GM12873 (cell line): ENCODE measurements at regions not wholly inside any gene's neighbourhood (a gene's known extent, or its start where the extent isn't known, plus 50 kb on each side); places are given as distances from the start of the nearest gene placed in this dataset.

Experiments used
- TF ChIP-seq, protein P1 (sequence below): IDR thresholded peaks from 2 replicates; pipeline ENCODE4 v1.5.1; 2012; ENCODE audit warnings: low read depth, mild to moderate bottlenecking, moderate library complexity, low read length, control low read depth; ENCODE audit not compliant: insufficient read depth; ENCODE audit errors: missing control alignments

DNA sequence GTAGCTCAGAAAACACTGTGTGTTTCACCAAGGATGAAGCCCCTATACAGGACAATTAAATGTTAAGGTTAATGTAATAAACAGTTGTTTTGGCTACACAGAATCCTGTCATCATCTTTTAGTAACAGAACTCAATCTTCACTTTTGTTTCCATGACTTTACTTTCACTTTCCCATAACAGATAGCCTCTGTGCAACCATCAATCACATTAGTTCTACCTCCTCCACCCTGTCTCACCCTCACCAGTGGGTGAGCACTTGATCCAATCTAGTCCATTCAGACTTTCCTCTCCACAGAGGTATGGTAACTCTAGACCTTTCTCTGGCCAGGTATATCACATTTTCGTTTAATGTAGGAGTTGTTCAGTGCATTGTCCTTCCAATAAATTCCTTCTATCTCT is 1018.5 kb downstream of the ADGRL2 start:
- TF ChIP-seq, protein P1, sequence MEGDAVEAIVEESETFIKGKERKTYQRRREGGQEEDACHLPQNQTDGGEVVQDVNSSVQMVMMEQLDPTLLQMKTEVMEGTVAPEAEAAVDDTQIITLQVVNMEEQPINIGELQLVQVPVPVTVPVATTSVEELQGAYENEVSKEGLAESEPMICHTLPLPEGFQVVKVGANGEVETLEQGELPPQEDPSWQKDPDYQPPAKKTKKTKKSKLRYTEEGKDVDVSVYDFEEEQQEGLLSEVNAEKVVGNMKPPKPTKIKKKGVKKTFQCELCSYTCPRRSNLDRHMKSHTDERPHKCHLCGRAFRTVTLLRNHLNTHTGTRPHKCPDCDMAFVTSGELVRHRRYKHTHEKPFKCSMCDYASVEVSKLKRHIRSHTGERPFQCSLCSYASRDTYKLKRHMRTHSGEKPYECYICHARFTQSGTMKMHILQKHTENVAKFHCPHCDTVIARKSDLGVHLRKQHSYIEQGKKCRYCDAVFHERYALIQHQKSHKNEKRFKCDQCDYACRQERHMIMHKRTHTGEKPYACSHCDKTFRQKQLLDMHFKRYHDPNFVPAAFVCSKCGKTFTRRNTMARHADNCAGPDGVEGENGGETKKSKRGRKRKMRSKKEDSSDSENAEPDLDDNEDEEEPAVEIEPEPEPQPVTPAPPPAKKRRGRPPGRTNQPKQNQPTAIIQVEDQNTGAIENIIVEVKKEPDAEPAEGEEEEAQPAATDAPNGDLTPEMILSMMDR, result no peak

DNA sequence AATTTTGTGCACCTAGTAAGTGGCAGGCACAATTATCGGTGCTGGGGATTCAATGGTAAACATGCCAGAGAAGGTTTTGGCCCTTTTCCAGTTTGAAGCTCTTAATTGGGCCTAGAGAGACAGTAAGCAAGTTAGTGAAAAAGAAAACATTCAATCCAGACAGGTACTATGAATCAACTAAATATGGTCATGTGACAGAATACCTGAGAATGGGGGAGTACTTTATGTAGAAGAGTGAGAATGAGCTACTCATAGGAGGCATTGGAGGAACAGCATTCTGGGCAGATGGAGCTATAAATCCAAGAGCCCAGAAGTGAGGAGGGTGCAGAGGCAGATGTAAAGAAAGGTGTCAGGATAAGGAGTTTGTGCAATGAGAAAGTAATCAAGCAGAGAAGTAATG is 1017.9 kb downstream of the ADGRL2 start:
- TF ChIP-seq, protein P1, result no peak

DNA sequence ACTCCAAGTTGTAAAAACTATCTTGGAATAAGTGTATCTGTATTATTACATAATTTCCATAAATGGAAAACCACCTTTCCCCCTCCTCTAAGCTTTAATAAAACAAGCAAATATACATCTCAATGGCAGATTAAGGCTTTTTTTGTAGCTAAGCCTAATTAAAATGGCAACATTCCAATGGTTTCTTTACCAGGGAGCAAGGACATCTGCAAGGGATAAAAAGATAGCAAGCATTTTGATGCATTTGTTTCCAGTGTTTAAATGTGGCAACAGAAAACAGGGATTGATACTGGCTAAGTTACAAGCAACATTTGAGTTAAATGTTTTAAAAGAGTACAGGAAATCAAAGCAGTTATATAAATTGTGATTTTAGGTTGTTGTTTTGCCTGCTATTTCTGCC is 1012.7 kb downstream of the ADGRL2 start:
- TF ChIP-seq, protein P1, result no peak

DNA sequence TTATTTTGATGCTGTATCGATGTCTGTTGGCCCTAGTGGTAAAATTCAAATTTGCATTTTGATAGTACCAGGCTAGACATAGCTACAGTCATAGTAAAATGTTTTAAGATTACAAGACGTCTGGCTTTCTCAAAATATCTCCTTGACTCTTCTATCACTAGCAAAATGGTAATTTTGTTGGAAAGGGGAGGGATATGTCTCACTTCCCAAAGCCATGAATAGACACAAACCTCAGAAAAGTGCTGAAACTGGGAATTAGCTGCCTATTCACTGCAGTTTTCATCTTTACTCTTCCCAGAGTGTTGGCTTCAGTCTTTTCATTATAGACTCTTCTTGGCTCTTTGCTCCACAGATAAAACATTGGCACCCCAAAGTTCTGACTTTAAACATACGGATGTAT is 1009.9 kb downstream of the ADGRL2 start:
- TF ChIP-seq, protein P1, result no peak

DNA sequence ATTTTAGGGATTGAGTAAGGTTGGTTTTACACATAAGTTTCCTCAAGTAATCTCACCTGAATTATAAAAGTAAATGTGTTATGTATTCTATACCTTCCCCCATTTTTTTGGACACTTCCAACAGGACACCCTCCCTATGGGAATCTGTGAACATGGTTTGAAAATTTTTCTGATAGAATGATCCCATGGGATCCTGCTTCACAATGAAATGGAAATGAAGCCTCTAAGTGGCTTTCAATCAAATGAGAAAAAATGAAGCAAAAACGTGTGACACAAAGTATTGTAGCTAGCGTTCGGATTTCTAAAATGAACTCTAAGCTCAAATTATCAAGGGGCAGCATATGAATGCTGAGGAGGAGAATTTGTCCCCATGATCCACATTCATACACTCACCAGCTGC is 1006.8 kb downstream of the ADGRL2 start:
- TF ChIP-seq, protein P1, result no peak

DNA sequence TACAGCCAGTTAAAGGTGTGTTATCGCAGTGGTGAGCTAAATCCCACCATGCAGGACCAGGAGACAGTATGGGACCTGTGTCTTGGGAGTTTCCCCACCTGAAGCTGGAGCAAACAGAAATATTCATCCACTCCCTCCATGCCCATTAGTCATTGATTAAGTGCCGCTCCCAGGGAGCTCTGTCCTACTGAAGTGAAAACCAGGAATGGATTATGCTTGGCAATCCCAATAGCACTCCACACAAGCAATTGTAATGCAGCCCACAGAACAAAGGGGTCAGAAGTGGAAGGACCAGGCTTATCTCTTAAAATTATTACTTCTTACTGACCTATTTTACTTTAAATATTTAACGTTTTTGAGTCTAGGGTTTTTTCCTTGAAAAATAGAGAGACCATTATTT is 1005.4 kb downstream of the ADGRL2 start:
- TF ChIP-seq, protein P1, result no peak

DNA sequence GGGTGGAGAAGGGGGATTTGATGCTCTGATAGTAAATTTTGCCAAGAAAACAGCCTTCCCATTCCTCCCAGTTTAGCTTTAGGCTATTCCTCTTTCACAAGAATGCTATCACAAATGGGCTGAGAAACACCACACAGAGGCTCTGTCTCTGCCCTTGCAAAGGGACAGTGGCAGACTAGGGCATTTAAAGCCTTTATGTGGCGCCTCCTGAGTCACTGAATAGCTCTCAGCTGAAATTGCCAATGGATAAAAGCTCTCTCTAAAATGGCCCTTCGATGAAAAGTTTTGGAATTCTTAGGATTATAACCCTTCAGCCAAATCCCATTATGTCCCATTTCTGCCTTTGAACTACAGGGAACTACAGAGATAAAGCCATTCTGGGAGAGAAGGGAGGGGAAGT is 1000.4 kb downstream of the ADGRL2 start:
- TF ChIP-seq, protein P1, result no peak
